ENCODE measurements at regions not wholly inside any gene's neighbourhood (a gene's known extent, or its start where the extent isn't known, plus 50 kb on each side); places are given as distances from the start of the nearest gene placed in this dataset.

- TF ChIP-seq YY1 (IDR thresholded peaks at IDR 0.05; ENCODE audit: insufficient read depth, insufficient read length) (no peak), ZNF274 (IDR thresholded peaks at IDR 0.05; ENCODE audit: low read depth, low read length) (no peak)
Measured at GRCh38 chr11:123303924-123304323, 108.9 kb upstream of the CLMP start.

Data from NT2/D1 (cell line).